GM12864 (cell line): ENCODE measurements at regions not wholly inside any gene's neighbourhood (a gene's known extent, or its start where the extent isn't known, plus 50 kb on each side); places are given as distances from the start of the nearest gene placed in this dataset.

Experiments
- DNase-seq: peaks from one replicate; pipeline ENCODE4 v3.0.0-alpha.2; 2011; ENCODE audit warnings: low read depth
- H3K4me3 ChIP-seq: 2 replicates; pipeline ENCODE4 v1.5.1; 2011; ENCODE audit warnings: mild to moderate bottlenecking, low read depth, low read length, control low read depth
- CTCF ChIP-seq: IDR thresholded peaks from 2 replicates; pipeline ENCODE4 v1.5.1; 2011; ENCODE audit warnings: low read depth, mild to moderate bottlenecking, moderate library complexity, low read length, control low read depth, inconsistent platforms; ENCODE audit errors: missing control alignments

GRCh38 chr9:115481769-115482168, 363.8 kb upstream of the TNC start:
- H3K4me3 ChIP-seq = no peak overlapping the region
- no peak for TF ChIP-seq CTCF
- no peak for DNase-seq

- no peak for DNase-seq
- no peak overlapping the region for H3K4me3 ChIP-seq
- no peak for TF ChIP-seq CTCF
Observed at GRCh38 chr9:115482747-115483146, 364.8 kb upstream of the TNC start.

GRCh38 chr9:115492869-115493268, 374.9 kb upstream of the TNC start:
- no peak for TF ChIP-seq CTCF
- no peak overlapping the region for H3K4me3 ChIP-seq
- no peak for DNase-seq

GRCh38 chr9:115494393-115494792, 376.4 kb upstream of the TNC start:
- no peak overlapping the region for H3K4me3 ChIP-seq
- DNase-seq = no peak
- TF ChIP-seq CTCF = no peak

- no peak for DNase-seq
- no peak overlapping the region for H3K4me3 ChIP-seq
Observed at GRCh38 chr9:115495052-115495635, 377.2 kb upstream of the TNC start.

GRCh38 chr9:115495836-115496235, 377.9 kb upstream of the TNC start:
- no peak for TF ChIP-seq CTCF
- no peak for DNase-seq
- no peak overlapping the region for H3K4me3 ChIP-seq

More at GRCh38 chr9:115495052-115495635, 377.2 kb upstream of the TNC start:
- no peak for TF ChIP-seq CTCF

GRCh38 chr9:115498303-115498702, 380.3 kb upstream of the TNC start:
- no peak overlapping the region for H3K4me3 ChIP-seq
- no peak for TF ChIP-seq CTCF
- no peak for DNase-seq
